Heart right ventricle (tissue), 16 donors: ENCODE measurements at regions not wholly inside any gene's neighbourhood (a gene's known extent, or its start where the extent isn't known, plus 50 kb on each side); places are given as distances from the start of the nearest gene placed in this dataset.

Experiments
- ATAC-seq, 8 donors: fragments of 200-7000 bp; cut with Tn5 transposase; one replicate each; pipeline ENCODE4 v1.9.1; 2020; ENCODE audit warnings: mild to moderate bottlenecking in 8 of 8, moderate library complexity in 8 of 8, moderate number of reproducible peaks in 1 of 8
- DNase-seq, 2 donors: peaks; one replicate each; pipeline ENCODE4 v3.0.0-alpha.2; 2020
- H3K27ac ChIP-seq, 10 donors: fragments of 200-600 bp; sonication (generic) in 2 of 10; one replicate each; pipeline versions ENCODE4 v1.5.0 to v1.8.0; 2020 to 2022; ENCODE audit warnings: mild to moderate bottlenecking in 3 of 10
- H3K27me3 ChIP-seq, 7 donors: fragments of 200-600 bp; one replicate each; pipeline ENCODE4 v1.8.0; 2021 to 2022; ENCODE audit warnings: mild to moderate bottlenecking in 2 of 7
- H3K36me3 ChIP-seq, 9 donors: fragments of 200-600 bp; sonication (generic) in 1 of 9; one replicate each; pipeline versions ENCODE4 v1.5.0 to v1.8.0; 2020 to 2022; ENCODE audit warnings: mild to moderate bottlenecking in 2 of 9
- H3K4me1 ChIP-seq, 9 donors: fragments of 200-600 bp; sonication (generic) in 1 of 9; one replicate each; pipeline versions ENCODE4 v1.5.0 to v1.8.0; 2020 to 2022; ENCODE audit warnings: mild to moderate bottlenecking in 4 of 9
- H3K4me3 ChIP-seq, 10 donors: fragments of 200-600 bp; sonication (generic) in 2 of 10; one replicate each; pipeline versions ENCODE4 v1.5.0 to v1.8.0; 2020 to 2022; ENCODE audit warnings: mild to moderate bottlenecking in 7 of 10, moderate library complexity in 2 of 10
- H3K9me3 ChIP-seq, 11 donors: fragments of 200-600 bp in 10 of 11; sonication (generic) in 2 of 11; one replicate each; pipeline versions ENCODE4 v1.5.0 to v1.8.0; 2013 to 2022; ENCODE audit warnings: mild to moderate bottlenecking in 2 of 11, control low read depth in 1 of 11, moderate library complexity in 1 of 11
- WGBS, 2 donors: extraction: QIAGEN DNeasy Blood & Tissue Kit; methylation state at CpG; one replicate each; pipeline ENCODE4 v1.1.7; 2013; ENCODE audit warnings: inconsistent platforms in 1 of 2; 5-methylcytosine and 5-hydroxymethylcytosine counted together
- intact Hi-C, 10 donors: fragments of 100-400 bp; cut with DNase I; formaldehyde crosslinking; loops; one replicate each; pipeline versions ENCODE4 v1.11.1 to v1.14.2; 2022
- TF ChIP-seq, protein P1 (sequence below), 9 donors: fragments of 200-600 bp; sonication (generic) in 2 of 9; IDR thresholded peaks; one replicate each; pipeline versions ENCODE4 v1.5.0 to v1.8.0; 2021 to 2022; ENCODE audit warnings: antibody characterized with exemption in 9 of 9, mild to moderate bottlenecking in 5 of 9, moderate library complexity in 1 of 9
- donor health status: Arrhythmogenic right ventricular cardiomyopathy.
- donor health status: ischemic (EF 13 %, LVEDD 7.1; RV severe dilation, severe dysfunction).
- donor health status: healthy with polysubstance abuse.
- donor health status: DM: no; HTN: yes; CAD: no.
- donor health status: DM: no; HTN: no; CAD: no.
- donor health status: ischemic (EF 25% LVEDD 6.9; RV normal size, moderate dysfunction).
- donor health status: ischemic (EF 25% LVEDD 5.7; RV mildly dilated, moderate dysfunction).
- donor health status: healthy.
- donor health status: DM: yes; HTN: yes; CAD: no.
- donor health status: Ischemic cardiomyopathy.
- donor health status: ischemic (EF 35%, LVEDD 5.7; RV mildly dilated, moderate dysfunction).
- donor health status: nonischemic (EF 11% LVEDD 7.7; RV severe dilation, severe dysfunction).
- donor health status: DM: yes; HTN: yes; CAD: no.
- donor health status: PGD.
- donor health status: ischemic (EF 29% LVEDD 5.4; RV normal size, mild dysfunction).
- donor health status: nonischemic (EF 23%, LVEDD 6.1; RV moderate dilation, normal function).

DNA sequence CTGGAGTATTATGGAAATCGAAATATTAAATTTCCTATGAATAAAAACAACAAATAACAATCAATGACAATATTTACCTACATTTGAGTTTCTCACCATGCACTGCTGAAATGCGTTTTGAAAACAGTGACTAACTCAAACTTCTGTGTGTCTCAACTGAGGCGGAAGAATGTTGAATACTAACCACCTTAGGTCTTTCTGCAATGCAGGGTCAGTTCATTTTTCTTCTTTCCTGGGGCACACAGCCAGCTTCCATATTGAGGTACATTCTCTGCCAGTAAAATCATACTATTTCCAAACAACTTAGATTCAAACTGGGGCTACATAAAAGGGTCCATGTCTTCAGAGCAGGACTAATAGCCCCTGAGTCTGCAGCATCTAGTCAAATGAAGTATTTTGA is 310.1 kb downstream of the UTRN start:
- Histone ChIP-seq H3K27me3 (no peaks in the 10 kb centered on the region), H3K36me3 (peaks cover 0 to 32% (median 0%) of the 10 kb centered on the region in 9 donors), H3K27ac (no peak overlapping the region), H3K4me1 (peaks cover 0 to 33% (median 8%) of the 10 kb centered on the region in 9 donors), H3K4me3 (no peak overlapping the region), H3K9me3 (peaks cover 0 to 6% (median 2%) of the 10 kb centered on the region in 11 donors)
- TF ChIP-seq, protein P1, sequence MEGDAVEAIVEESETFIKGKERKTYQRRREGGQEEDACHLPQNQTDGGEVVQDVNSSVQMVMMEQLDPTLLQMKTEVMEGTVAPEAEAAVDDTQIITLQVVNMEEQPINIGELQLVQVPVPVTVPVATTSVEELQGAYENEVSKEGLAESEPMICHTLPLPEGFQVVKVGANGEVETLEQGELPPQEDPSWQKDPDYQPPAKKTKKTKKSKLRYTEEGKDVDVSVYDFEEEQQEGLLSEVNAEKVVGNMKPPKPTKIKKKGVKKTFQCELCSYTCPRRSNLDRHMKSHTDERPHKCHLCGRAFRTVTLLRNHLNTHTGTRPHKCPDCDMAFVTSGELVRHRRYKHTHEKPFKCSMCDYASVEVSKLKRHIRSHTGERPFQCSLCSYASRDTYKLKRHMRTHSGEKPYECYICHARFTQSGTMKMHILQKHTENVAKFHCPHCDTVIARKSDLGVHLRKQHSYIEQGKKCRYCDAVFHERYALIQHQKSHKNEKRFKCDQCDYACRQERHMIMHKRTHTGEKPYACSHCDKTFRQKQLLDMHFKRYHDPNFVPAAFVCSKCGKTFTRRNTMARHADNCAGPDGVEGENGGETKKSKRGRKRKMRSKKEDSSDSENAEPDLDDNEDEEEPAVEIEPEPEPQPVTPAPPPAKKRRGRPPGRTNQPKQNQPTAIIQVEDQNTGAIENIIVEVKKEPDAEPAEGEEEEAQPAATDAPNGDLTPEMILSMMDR (IDR thresholded peaks at IDR 0.05), result no peak
- DNase-seq (no peak), ATAC-seq (no peak)
- 80 to 98% methylated on average over 3 of the region's 3 CpGs for WGBS, 2 donors
- intact Hi-C loops, result no loop called here

DNA sequence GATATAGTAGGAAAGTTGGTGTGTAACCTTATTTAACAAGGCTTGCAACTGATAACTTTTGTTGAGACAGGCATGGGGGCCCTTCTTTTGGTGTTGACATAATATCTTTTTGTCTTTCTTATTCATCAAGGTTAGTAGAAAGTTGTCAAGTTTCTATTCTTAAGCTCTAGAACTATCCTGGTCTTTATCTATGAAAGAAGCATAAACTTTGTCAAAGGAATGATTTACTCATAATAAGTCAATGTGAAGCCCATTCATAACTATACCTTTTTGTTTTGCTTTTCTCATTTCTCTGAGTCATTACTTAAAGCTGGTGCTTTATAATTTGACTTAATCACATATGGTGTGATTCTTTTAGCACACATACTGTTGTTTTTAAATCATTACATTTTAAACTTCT is 312.4 kb downstream of the UTRN start:
- peaks cover 0 to 18% (median 7%) of the 10 kb centered on the region in 11 donors for H3K9me3 ChIP-seq
- TF ChIP-seq, protein P1 (IDR thresholded peaks at IDR 0.05), result no peak
- DNase-seq (no peak), ATAC-seq (no peak)
- intact Hi-C loops, result no loop called here
- H3K27ac ChIP-seq, result no peak overlapping the region
- no peak overlapping the region for H3K4me3 ChIP-seq
- peaks cover 0 to 25% (median 8%) of the 10 kb centered on the region in 9 donors for H3K4me1 ChIP-seq
- H3K27me3 ChIP-seq, result no peaks in the 10 kb centered on the region
- H3K36me3 ChIP-seq, result peaks cover 0 to 39% (median 0%) of the 10 kb centered on the region in 9 donors

DNA sequence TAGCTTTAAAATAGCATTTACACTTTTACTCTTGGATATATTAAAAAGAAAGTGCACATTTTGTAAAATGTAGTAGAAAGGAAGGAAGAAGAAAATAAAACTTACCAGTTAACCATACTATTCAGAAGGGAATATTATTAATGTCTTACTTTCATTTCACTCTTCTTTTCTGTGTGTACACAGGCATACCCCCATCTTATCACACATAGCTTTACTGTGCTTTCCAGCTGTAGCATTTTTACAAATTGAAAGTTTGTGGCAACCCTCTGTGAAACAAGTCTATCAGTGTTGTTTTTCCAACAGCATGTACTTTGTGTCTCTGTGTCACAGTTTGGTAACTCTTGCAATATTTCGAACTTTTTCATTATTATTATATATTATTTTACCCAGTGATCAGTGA is 314.5 kb downstream of the UTRN start:
- Histone ChIP-seq H3K4me3 (no peak overlapping the region), H3K9me3 (peaks cover 0 to 18% (median 7%) of the 10 kb centered on the region in 11 donors), H3K27ac (no peak overlapping the region), H3K36me3 (peaks cover 0 to 24% (median 0%) of the 10 kb centered on the region in 9 donors), H3K4me1 (peaks cover 0 to 17% (median under 1%) of the 10 kb centered on the region in 9 donors), H3K27me3 (no peaks in the 10 kb centered on the region)
- WGBS, 2 donors, result 98 to 100% methylated on average over 1 of the region's 1 CpG
- intact Hi-C loops, result no loop called here
- DNase-seq (no peak), ATAC-seq (no peak)
- TF ChIP-seq, protein P1 (IDR thresholded peaks at IDR 0.05), result no peak

DNA sequence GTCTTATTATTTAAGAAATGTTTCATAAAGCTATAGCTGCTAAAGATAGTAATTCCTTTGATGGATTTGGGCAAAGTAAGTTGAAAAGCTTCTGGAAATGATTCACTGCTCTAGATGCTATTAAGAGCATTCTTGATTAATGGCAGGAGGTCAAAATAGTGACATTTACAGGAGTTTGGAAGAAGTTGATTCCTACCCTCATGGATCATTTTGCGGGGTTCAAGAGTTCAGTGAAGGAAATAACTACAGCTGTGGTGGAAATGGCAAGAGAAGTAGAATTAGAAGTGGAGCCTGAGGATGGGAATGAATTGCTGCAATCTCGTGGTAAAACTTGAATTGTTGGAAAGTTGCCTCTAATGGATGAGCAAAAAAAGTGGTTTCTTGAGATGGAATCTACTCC is 316.1 kb downstream of the UTRN start:
- no peak for ATAC-seq
- Histone ChIP-seq H3K4me3 (no peak overlapping the region), H3K27me3 (no peaks in the 10 kb centered on the region), H3K9me3 (peaks cover 0 to 18% (median 7%) of the 10 kb centered on the region in 11 donors), H3K4me1 (peaks cover 0 to 5% (median 0%) of the 10 kb centered on the region in 9 donors), H3K36me3 (peaks cover 0 to 24% (median 0%) of the 10 kb centered on the region in 9 donors), H3K27ac (no peak overlapping the region)
- intact Hi-C loops, result no loop called here
- 96 to 99% methylated on average over 2 of the region's 2 CpGs for WGBS, 2 donors
- DNase-seq, result no peak
- TF ChIP-seq, protein P1 (IDR thresholded peaks at IDR 0.05), result no peak
